ENCODE measurements at regions not wholly inside any gene's neighbourhood (a gene's known extent, or its start where the extent isn't known, plus 50 kb on each side); places are given as distances from the start of the nearest gene placed in this dataset.

DNA sequence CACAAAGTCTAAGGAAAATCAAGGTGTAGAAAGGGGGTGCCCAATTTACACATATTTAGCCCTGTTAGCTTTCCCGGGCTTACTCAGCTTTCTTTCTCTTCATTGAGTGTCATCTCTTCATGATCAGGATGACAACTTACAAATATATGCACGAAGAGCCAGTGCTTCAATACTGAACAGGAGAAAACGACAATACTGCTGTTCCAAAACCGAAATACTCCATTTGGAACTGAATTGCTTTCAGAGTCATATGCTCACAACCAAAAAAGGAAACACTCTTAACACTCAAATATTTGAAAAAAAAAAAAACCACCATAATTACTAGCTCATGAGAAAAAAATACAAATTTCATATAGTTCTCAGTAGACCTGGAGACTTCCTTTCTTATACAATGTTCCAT is 272.1 kb upstream of the DUSP10 start (continued):
- no peak for TF ChIP-seq TCF4 (CRISPR knock-in tag; IDR thresholded peaks at IDR 0.05; ENCODE audit: borderline replicate concordance)
- TF ChIP-seq SNAI2 (CRISPR knock-in tag; IDR thresholded peaks at IDR 0.05) = no peak
- TF ChIP-seq, protein P1, sequence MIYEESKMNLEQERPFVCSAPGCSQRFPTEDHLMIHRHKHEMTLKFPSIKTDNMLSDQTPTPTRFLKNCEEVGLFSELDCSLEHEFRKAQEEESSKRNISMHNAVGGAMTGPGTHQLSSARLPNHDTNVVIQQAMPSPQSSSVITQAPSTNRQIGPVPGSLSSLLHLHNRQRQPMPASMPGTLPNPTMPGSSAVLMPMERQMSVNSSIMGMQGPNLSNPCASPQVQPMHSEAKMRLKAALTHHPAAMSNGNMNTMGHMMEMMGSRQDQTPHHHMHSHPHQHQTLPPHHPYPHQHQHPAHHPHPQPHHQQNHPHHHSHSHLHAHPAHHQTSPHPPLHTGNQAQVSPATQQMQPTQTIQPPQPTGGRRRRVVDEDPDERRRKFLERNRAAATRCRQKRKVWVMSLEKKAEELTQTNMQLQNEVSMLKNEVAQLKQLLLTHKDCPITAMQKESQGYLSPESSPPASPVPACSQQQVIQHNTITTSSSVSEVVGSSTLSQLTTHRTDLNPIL (CRISPR knock-in tag; IDR thresholded peaks at IDR 0.05; ENCODE audit: low read depth) = no peak
- TF ChIP-seq, protein P2, sequence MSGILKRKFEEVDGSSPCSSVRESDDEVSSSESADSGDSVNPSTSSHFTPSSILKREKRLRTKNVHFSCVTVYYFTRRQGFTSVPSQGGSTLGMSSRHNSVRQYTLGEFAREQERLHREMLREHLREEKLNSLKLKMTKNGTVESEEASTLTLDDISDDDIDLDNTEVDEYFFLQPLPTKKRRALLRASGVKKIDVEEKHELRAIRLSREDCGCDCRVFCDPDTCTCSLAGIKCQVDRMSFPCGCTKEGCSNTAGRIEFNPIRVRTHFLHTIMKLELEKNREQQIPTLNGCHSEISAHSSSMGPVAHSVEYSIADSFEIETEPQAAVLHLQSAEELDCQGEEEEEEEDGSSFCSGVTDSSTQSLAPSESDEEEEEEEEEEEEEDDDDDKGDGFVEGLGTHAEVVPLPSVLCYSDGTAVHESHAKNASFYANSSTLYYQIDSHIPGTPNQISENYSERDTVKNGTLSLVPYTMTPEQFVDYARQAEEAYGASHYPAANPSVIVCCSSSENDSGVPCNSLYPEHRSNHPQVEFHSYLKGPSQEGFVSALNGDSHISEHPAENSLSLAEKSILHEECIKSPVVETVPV (CRISPR knock-in tag; IDR thresholded peaks at IDR 0.05) = no peak

DNA sequence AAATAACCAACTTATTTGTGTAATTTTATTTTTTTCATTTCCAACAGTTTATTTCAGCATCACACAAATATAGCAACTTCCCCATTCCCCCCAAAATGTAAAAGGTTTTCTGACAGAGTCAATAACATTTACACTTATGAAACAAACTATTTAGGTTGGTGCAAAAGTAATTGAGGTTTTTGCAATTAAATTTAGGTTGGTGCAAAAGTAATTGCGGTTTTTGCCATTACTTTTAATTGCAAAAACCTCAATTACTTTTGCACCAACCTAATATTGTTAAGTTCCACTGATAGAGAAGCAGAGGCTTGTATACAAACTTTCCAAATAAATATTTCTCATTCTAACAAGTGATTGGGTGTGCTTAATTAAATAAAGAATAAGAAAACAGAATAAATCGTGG is 270.9 kb upstream of the DUSP10 start:
- TF ChIP-seq TOX (CRISPR knock-in tag; IDR thresholded peaks at IDR 0.05; ENCODE audit: borderline replicate concordance) (no peak), ZNF70 (CRISPR knock-in tag; IDR thresholded peaks at IDR 0.05) (no peak), ESRRG (CRISPR knock-in tag; IDR thresholded peaks at IDR 0.05) (no peak), ZFP3 (CRISPR knock-in tag; IDR thresholded peaks at IDR 0.05) (no peak), ZC3H10 (CRISPR knock-in tag; IDR thresholded peaks at IDR 0.05) (no peak), ARNTL (CRISPR knock-in tag; IDR thresholded peaks at IDR 0.05; ENCODE audit: borderline replicate concordance, low read depth) (no peak), RARB (CRISPR knock-in tag; IDR thresholded peaks at IDR 0.05) (no peak), PPARA (CRISPR knock-in tag; IDR thresholded peaks at IDR 0.05; ENCODE audit: borderline replicate concordance) (no peak), CSDC2 (CRISPR knock-in tag; IDR thresholded peaks at IDR 0.05) (no peak)
- TF ChIP-seq, protein P3, sequence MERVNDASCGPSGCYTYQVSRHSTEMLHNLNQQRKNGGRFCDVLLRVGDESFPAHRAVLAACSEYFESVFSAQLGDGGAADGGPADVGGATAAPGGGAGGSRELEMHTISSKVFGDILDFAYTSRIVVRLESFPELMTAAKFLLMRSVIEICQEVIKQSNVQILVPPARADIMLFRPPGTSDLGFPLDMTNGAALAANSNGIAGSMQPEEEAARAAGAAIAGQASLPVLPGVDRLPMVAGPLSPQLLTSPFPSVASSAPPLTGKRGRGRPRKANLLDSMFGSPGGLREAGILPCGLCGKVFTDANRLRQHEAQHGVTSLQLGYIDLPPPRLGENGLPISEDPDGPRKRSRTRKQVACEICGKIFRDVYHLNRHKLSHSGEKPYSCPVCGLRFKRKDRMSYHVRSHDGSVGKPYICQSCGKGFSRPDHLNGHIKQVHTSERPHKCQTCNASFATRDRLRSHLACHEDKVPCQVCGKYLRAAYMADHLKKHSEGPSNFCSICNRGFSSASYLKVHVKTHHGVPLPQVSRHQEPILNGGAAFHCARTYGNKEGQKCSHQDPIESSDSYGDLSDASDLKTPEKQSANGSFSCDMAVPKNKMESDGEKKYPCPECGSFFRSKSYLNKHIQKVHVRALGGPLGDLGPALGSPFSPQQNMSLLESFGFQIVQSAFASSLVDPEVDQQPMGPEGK (CRISPR knock-in tag; IDR thresholded peaks at IDR 0.05; ENCODE audit: borderline replicate concordance) = no peak
- TF ChIP-seq, protein P4, sequence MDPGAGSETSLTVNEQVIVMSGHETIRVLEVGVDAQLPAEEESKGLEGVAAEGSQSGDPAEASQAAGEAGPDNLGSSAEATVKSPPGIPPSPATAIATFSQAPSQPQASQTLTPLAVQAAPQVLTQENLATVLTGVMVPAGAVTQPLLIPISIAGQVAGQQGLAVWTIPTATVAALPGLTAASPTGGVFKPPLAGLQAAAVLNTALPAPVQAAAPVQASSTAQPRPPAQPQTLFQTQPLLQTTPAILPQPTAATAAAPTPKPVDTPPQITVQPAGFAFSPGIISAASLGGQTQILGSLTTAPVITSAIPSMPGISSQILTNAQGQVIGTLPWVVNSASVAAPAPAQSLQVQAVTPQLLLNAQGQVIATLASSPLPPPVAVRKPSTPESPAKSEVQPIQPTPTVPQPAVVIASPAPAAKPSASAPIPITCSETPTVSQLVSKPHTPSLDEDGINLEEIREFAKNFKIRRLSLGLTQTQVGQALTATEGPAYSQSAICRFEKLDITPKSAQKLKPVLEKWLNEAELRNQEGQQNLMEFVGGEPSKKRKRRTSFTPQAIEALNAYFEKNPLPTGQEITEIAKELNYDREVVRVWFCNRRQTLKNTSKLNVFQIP (CRISPR knock-in tag; IDR thresholded peaks at IDR 0.05; ENCODE audit: borderline replicate concordance, low read depth) = no peak
- ATAC-seq = no peak

DNA sequence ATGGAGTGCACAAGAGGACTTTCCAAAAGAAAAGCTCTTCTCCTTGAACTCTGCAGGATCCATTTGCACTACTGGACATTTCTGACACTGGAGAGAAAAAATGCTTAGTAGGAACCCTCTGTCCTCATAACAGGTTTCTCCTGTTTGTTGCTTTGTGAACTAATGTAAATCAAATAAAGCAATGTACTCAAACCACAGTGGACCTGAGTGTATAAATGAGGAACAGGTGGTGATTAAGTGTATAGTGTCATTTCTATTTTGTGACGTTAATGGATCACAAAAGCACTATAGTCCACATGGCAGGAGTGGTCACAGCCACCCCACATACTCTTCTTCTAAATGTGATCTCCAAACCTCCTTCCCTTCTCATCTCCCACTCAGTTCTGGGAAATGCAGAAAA is 268.4 kb upstream of the DUSP10 start:
- ATAC-seq = no peak
- TF ChIP-seq ARNTL (CRISPR knock-in tag; IDR thresholded peaks at IDR 0.05; ENCODE audit: borderline replicate concordance, low read depth) = no peak
- no peak for TF ChIP-seq OSR1 (CRISPR knock-in tag; IDR thresholded peaks at IDR 0.05)
- no peak for TF ChIP-seq PPARA (CRISPR knock-in tag; IDR thresholded peaks at IDR 0.05; ENCODE audit: borderline replicate concordance)
- TF ChIP-seq ZNF70 (CRISPR knock-in tag; IDR thresholded peaks at IDR 0.05) = no peak
- TF ChIP-seq TCF4 (CRISPR knock-in tag; IDR thresholded peaks at IDR 0.05; ENCODE audit: borderline replicate concordance) = no peak
- no peak for TF ChIP-seq RARB (CRISPR knock-in tag; IDR thresholded peaks at IDR 0.05)
- no peak for TF ChIP-seq SNAI2 (CRISPR knock-in tag; IDR thresholded peaks at IDR 0.05)
- no peak for TF ChIP-seq ESRRG (CRISPR knock-in tag; IDR thresholded peaks at IDR 0.05)
- TF ChIP-seq, protein P5, sequence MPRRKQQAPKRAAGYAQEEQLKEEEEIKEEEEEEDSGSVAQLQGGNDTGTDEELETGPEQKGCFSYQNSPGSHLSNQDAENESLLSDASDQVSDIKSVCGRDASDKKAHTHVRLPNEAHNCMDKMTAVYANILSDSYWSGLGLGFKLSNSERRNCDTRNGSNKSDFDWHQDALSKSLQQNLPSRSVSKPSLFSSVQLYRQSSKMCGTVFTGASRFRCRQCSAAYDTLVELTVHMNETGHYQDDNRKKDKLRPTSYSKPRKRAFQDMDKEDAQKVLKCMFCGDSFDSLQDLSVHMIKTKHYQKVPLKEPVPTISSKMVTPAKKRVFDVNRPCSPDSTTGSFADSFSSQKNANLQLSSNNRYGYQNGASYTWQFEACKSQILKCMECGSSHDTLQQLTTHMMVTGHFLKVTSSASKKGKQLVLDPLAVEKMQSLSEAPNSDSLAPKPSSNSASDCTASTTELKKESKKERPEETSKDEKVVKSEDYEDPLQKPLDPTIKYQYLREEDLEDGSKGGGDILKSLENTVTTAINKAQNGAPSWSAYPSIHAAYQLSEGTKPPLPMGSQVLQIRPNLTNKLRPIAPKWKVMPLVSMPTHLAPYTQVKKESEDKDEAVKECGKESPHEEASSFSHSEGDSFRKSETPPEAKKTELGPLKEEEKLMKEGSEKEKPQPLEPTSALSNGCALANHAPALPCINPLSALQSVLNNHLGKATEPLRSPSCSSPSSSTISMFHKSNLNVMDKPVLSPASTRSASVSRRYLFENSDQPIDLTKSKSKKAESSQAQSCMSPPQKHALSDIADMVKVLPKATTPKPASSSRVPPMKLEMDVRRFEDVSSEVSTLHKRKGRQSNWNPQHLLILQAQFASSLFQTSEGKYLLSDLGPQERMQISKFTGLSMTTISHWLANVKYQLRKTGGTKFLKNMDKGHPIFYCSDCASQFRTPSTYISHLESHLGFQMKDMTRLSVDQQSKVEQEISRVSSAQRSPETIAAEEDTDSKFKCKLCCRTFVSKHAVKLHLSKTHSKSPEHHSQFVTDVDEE (CRISPR knock-in tag; IDR thresholded peaks at IDR 0.05) = no peak
- TF ChIP-seq, protein P1 (CRISPR knock-in tag; IDR thresholded peaks at IDR 0.05; ENCODE audit: low read depth) = no peak
- no peak for TF ChIP-seq ZC3H10 (CRISPR knock-in tag; IDR thresholded peaks at IDR 0.05)
- TF ChIP-seq, protein P2 (CRISPR knock-in tag; IDR thresholded peaks at IDR 0.05) = no peak
- TF ChIP-seq ZFP3 (CRISPR knock-in tag; IDR thresholded peaks at IDR 0.05) = no peak
- no peak for TF ChIP-seq ISL1 (CRISPR knock-in tag; IDR thresholded peaks at IDR 0.05)

All from SK-N-SH treated with all-trans-retinoic acid at 6 μM for 48 hours (cell line).